Ramos (cell line): ENCODE measurements at regions not wholly inside any gene's neighbourhood (a gene's known extent, or its start where the extent isn't known, plus 50 kb on each side); places are given as distances from the start of the nearest gene placed in this dataset.

Source experiments
- in situ Hi-C: fragments of 300-500 bp; cut with MboI; formaldehyde crosslinking; loops from one replicate; pipeline ENCODE4 v1.14.3; 2022; ENCODE audit warnings: low sequenced_read_pairs; ENCODE audit not compliant: unreplicated experiment

DNA sequence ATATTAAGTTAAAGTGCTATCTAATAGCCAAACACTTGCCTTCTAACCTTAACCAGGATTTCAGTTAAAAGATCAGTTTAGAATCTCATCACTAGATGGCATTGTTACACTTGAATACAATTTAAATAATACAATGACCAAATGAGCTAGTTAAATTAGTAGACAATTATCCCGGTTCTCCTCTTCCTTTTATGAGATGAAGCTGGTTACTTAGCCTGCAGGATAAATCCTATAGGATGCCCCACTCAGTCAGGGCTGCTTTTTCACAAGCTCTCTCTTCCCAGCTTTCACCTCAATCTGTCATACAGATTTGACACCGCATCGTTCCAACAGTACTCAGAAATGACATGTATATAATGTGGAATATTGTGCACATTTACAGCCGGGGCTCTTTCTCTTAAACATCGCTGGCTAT, 678.8 kb downstream of the KCNJ3 start:
- in situ Hi-C loops, result loop anchor here (25.0 kb wide), 1 partner anchor 1210 kb away; no protein-coding TSS in a partner anchor

DNA sequence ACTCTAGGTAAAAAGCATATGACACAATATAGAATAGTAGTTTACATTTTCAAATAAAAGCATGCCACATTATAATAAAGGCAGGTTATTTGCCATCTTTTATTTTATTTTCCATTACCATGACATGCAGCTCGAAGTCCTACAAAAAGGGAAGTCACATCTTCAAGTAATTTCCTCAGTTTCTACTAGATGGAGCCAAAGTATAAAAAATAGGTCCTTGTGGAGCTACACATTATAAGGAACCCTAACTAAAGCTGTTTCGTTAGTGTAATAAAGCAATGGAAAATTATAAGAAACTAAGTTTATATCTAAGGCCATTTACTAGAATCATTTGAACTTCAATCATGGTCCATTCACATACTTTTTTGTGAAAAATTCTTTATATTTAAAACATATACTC, 674.5 kb downstream of the KCNJ3 start:
- in situ Hi-C loops, result no loop called here

DNA sequence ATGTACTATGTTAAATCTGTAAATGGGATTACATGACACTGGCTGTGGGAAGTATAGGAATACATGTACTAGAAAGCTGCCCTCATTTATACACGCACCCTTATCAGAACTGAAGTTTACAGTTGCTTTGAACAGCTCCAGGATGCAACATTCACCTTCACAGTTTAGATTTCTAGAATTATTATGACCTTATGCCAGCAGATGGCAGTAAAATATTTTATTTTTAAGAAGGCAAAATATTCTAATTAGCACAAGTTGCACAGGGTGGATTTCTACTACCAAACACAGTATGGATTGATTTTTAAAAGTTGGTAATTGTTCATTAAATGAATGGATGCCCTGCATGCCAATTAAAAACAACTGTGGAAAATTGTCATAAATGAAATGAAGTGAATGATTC, 670.4 kb downstream of the KCNJ3 start:
- in situ Hi-C loops, result no loop called here

- in situ Hi-C loops, result no loop called here
These were observed 666.3 kb downstream of the KCNJ3 start for GRCh38 chr2:155364766-155365165.

DNA sequence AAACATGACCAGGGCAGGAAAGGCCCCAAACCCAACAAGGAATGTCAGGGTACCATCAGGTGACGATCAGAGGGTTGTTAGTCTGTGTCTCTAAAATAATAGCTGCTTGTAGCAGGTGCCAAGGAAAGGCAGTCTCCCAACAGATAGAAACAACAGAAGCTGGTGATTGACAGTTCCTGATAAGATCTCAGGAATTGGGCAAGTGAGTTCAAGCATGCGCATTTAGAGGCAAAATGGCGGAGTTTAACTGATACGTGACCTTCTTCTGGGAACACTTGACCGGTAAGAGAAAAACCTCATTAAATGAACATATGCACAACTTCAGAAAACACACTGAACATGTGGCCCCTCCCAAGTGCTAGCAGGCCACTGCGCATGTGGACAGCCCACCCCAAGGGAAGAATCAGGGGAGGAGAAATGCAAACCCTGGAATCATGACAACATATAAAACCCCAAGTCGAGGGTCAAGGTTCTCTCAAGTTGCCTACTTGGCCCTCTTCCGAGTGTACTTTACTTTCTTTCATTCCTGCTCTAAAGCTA, 664.9 kb downstream of the KCNJ3 start:
- in situ Hi-C loops, result no loop called here

DNA sequence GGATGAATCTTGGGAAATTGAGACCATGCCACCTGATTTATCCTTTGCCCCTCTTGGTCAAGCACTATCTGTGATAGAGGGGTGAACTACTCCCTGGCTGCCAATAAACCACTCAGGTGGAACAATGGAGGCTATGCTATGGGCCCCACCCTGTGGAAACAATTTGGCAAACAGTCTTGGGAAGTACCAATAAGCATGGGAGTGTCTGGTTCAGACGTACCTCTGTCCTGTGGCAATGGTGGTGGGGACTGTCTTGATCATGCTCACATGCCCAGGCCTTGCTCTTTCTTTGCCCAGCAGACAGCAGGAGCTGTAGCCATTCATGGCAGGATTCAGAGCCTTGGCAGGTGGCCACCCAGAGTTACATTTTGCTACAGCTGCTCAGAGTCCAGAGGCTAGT, 658.7 kb downstream of the KCNJ3 start:
- in situ Hi-C loops, result no loop called here

DNA sequence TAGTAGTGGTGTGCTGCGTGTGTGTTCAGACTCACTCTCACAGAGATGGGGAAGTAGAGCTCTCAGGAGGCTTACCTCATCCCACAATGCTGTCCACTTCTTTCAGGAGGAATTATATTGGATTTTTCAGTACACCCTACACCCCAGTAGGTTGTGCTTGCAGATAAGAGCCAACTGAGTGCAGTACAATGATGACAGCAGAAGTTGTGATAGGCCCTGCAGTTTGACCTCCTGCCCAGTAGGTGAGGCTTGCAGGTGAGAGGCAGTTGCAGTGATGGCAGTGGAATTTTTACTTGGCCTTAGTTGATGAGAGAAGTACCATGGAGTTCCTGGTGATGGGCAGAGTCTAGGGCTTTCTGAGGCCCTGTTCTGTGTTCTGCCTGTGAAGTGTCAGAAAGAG, 657.8 kb downstream of the KCNJ3 start:
- in situ Hi-C loops, result no loop called here

- in situ Hi-C loops, result no loop called here
These were observed 652.5 kb downstream of the KCNJ3 start for GRCh38 chr2:155350783-155351580.

DNA sequence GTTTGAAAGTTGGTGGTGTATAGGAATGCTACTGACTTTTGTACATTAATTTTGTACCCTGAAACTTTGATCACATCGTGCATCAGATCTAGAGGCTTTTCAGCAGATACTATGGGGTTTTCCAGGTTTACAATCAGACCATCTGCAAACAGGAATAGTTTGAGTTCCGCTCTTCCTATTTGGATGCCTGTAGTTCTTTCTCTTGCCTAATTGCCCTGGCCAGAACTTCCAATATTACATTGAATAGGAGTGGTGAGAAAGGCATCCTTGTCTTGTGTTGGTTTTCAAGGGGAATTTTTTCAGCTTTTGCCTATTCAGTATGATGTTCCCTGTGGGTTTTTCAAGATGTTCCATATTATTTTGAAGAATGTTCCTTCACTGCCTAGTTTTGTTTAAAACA, 633.5 kb downstream of the KCNJ3 start:
- in situ Hi-C loops, result no loop called here

- in situ Hi-C loops, result no loop called here
These were observed 621.7 kb downstream of the KCNJ3 start for GRCh38 chr2:155320236-155320635.

GRCh38 chr2:155318710-155319109, 620.2 kb downstream of the KCNJ3 start:
- in situ Hi-C loops, result no loop called here

DNA sequence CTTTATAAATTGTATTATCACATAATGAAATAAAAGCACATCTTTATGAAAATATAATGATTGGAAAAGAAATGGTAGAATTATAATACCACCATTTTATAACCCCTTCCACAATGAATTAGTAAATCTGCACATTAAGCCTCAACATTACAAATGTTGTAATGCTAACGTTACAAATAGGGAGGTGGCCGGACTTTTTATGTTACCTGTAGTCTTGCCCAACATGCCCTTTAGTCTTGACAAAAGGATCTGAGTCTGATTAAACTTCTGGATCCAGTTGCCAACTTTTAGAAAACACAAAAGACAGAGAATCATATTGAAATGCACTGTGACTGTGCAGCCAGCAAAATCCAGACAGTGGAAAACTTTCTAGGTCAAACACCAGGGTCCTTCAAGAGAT, 617.3 kb downstream of the KCNJ3 start:
- in situ Hi-C loops, result no loop called here

DNA sequence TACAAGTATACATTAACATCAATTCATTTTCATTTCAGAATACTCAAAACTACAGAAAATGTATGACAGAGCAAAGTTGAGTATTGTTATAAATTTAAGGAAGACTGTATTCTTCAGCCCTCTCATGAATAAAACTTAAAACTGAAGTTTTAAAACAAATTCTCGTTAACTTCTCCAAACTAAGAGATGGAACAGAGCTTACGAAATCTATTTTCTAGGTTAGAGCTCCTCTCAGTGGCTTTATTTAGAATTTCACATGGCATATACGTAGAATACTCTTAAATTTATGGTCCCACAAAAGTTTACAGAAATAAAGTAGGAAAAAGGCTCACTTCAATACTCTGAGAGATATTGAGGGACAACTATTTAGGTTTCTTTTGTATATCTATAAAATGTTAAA, 612.1 kb downstream of the KCNJ3 start:
- in situ Hi-C loops, result no loop called here

- in situ Hi-C loops, result no loop called here
These were observed 611.0 kb downstream of the KCNJ3 start for GRCh38 chr2:155309483-155309882.

- in situ Hi-C loops, result no loop called here
These were observed 610.0 kb downstream of the KCNJ3 start for GRCh38 chr2:155308367-155309009.

DNA sequence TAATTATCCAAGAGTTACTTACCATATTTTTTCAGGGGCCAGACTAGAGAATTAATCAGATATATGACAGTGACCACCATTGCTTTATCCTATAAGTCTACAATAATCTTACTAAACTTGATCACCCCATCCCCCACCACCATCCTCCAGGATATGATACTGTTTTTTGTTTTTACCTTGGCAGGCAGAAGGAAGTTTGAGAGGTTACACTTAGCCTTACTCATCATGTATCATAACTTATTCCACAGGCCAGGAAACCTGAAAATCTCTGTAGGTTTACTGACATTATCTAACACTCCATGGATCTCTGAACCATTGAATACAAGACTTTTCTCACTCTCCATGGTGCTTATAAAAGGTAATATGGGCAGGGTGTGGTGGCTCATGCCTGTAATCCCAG, 602.7 kb downstream of the KCNJ3 start:
- in situ Hi-C loops, result no loop called here

GRCh38 chr2:155298001-155298400, 599.5 kb downstream of the KCNJ3 start:
- in situ Hi-C loops, result no loop called here

GRCh38 chr2:155294358-155294757, 595.9 kb downstream of the KCNJ3 start:
- in situ Hi-C loops, result no loop called here

GRCh38 chr2:155281907-155282306, 583.4 kb downstream of the KCNJ3 start:
- in situ Hi-C loops, result no loop called here

- in situ Hi-C loops, result no loop called here
These were observed 574.8 kb downstream of the KCNJ3 start for GRCh38 chr2:155273323-155273722.

DNA sequence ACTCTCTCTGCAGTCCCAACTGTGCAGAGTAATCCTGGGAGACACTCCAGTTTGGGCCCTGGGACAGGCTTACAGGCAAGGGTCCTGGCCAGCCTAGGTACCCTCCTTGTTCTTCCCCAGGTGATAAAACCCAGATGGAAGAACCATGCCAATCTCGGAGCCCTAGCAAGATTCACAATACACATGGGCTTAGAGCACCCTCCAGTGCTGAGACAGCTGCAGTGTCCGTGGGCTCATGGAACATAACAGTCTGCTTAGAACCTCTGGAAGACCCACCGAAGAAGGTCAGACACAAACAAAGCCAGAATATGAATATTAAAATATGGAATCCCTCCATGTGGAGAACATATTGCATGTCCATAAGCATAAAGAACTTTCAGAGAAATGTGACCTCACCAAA, 568.1 kb downstream of the KCNJ3 start:
- in situ Hi-C loops, result no loop called here

GRCh38 chr2:155266109-155266508, 567.6 kb downstream of the KCNJ3 start:
- in situ Hi-C loops, result no loop called here
